ENCODE measurements at regions not wholly inside any gene's neighbourhood (a gene's known extent, or its start where the extent isn't known, plus 50 kb on each side); places are given as distances from the start of the nearest gene placed in this dataset.
"Not testable (repeated sequence)": the region's sequence is repeated elsewhere in the genome, so short reads cannot be mapped to it uniquely, and the experiment has no call there.

DNA sequence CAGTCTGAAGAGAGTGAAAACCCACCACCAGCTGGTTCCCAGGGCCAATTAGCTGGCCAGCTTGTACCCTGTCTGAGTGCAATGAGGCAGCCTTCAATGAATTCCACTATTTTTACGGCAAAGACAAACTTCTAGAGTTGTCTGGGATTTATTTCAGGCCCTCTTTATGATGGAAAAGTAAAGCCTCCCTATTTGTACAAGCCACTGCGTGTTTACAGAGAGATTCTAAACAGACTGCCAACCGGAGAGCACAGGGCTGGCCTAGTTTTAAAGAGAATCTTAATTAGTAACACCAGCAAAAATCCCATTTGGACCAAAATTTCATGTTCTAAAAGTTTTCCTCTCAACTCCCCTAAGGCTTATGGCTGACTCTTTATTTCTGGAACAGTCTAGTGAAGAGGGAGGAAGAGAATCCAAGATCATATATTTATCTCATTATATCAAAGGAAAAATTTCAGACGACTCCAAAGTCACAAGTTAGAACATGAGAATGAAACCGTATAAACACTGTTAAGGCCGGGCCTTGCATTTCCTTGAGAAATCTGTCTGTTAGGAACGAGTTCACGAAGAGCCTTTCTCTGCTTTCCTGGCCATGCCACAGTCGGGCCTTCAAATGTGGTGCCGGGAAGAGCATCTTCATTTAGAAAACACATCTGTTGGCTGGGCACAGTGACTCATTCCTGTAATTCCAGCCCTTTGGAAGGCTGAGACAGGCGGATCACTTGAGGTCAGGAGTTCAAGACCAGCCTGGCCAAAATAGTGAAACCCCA is 724.6 kb upstream of the NRP1 start:
- no peak overlapping the region for H3K4me3 ChIP-seq (ENCODE audit: low read length)
- no peaks in the 10 kb centered on the region for H3K27me3 ChIP-seq (ENCODE audit: control insufficient read depth, insufficient read depth, low read length)
- H3K36me3 ChIP-seq (ENCODE audit: control insufficient read depth, insufficient read depth, low read length) = no peaks in the 10 kb centered on the region
- no peaks in the 10 kb centered on the region for H3K4me1 ChIP-seq (ENCODE audit: control insufficient read depth, insufficient read depth, low read length)
- H3K9ac ChIP-seq (ENCODE audit: low read length) = no peak overlapping the region
- H3K9me3 ChIP-seq (ENCODE audit: control insufficient read depth, low read length) = no peaks in the 10 kb centered on the region

DNA sequence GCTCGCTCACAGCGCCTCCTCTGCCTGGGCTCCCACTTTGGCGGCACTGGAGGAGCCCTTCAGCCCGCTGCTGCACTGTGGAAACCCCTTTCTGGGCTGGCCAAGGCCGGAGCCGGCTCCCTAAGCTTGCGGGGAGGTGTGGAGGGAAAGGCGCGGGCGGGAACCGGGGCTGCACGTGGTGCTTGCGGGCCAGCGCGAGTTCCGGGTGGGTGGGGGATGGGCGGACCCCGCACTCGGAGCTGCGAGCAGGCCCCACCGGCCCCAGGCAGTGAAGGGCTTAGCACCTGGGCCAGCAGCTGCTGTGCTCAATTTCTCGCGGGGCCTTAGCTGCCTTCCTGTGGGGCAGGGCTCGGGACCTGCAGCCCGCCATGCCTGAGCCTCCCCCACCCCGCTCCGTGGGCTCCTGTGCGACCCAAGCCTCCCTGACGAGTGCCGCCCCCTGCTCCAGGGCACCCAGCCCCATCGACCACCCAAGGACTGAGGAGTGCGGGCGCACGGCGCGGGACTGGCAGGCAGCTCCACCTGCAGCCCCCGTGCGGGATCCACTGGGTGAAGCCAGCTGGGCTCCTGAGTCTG is 721.0 kb upstream of the NRP1 start:
- not testable (repeated sequence) for H3K9me3 ChIP-seq (ENCODE audit: control insufficient read depth, low read length)

DNA sequence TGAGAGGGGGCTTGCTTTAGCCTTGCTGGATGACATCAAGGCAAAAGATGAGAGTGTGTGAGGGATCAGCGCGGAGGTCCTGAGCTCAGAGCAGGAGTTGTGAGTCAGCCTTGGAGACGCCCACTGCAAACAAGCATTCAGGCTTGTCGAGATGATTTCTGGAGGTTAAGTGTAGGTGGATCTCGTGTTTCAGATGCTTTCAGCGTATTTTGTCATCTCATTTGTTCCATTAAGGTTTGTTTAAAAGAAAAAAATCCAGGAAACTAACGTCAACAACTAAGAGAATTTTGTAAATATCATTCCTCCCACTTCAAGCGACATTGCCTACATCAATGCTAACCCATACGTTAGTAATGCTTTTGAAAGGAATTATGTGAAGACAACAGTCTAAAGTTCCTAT is 715.4 kb upstream of the NRP1 start:
- no peaks in the 10 kb centered on the region for H3K9me3 ChIP-seq (ENCODE audit: control insufficient read depth, low read length)
- no peak overlapping the region for H3K4me3 ChIP-seq (ENCODE audit: low read length)
- H3K9ac ChIP-seq (ENCODE audit: low read length) = no peak overlapping the region
- no peaks in the 10 kb centered on the region for H3K36me3 ChIP-seq (ENCODE audit: control insufficient read depth, insufficient read depth, low read length)
- no peaks in the 10 kb centered on the region for H3K4me1 ChIP-seq (ENCODE audit: control insufficient read depth, insufficient read depth, low read length)
- H3K27me3 ChIP-seq (ENCODE audit: control insufficient read depth, insufficient read depth, low read length) = no peaks in the 10 kb centered on the region

More for the DNA sequence above, 721.0 kb upstream of the NRP1 start:
- H3K36me3 ChIP-seq (ENCODE audit: control insufficient read depth, insufficient read depth, low read length); H3K27me3 ChIP-seq (ENCODE audit: control insufficient read depth, insufficient read depth, low read length); H3K4me1 ChIP-seq (ENCODE audit: control insufficient read depth, insufficient read depth, low read length); H3K4me3 ChIP-seq (ENCODE audit: low read length); H3K9ac ChIP-seq (ENCODE audit: low read length): not testable (repeated sequence)

DNA sequence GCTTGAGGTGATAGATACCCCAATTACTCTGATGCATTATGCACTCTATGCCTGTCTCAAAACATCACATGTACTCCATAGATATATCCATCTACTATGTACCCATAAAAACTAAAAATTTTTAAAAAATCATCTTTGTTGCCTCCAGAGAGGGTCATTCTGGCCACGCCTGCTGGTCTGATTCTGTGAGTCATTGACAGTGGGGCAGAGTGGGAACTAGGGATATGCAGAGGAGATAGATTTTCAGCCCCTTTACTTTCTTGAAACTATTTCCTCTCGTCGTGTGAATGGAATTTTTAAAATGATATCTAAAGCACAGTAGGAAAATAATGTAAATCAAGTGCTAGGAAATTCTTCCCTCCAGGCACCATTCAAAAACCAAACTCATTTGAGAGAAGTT is 715.0 kb upstream of the NRP1 start:
- Histone ChIP-seq H3K9me3 (ENCODE audit: control insufficient read depth, low read length) (no peaks in the 10 kb centered on the region), H3K27me3 (ENCODE audit: control insufficient read depth, insufficient read depth, low read length) (no peaks in the 10 kb centered on the region), H3K4me3 (ENCODE audit: low read length) (no peak overlapping the region), H3K4me1 (ENCODE audit: control insufficient read depth, insufficient read depth, low read length) (no peaks in the 10 kb centered on the region), H3K9ac (ENCODE audit: low read length) (no peak overlapping the region), H3K36me3 (ENCODE audit: control insufficient read depth, insufficient read depth, low read length) (no peaks in the 10 kb centered on the region)

DNA sequence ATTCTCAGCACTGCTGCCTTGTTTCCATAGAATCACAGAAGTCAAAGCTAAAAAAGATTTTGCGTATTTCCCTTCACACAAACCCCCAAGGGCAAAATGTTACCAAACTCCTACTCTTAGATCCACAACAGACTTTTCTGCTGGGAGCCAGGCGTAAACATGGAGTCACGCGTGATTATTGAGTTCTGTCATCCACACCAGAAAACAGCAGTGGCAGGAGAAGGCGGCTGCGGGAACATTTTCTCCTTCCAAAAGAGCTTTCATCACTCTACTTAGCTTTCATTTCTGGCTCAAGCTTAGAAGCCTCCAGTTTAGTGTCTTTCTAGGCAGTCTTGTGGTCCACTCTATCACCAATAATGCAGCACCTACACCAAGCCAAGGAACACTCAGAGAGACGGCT is 712.9 kb upstream of the NRP1 start:
- H3K9me3 ChIP-seq (ENCODE audit: control insufficient read depth, low read length) = no peaks in the 10 kb centered on the region
- no peaks in the 10 kb centered on the region for H3K27me3 ChIP-seq (ENCODE audit: control insufficient read depth, insufficient read depth, low read length)
- no peaks in the 10 kb centered on the region for H3K4me1 ChIP-seq (ENCODE audit: control insufficient read depth, insufficient read depth, low read length)
- H3K36me3 ChIP-seq (ENCODE audit: control insufficient read depth, insufficient read depth, low read length) = no peaks in the 10 kb centered on the region
- no peak overlapping the region for H3K9ac ChIP-seq (ENCODE audit: low read length)
- H3K4me3 ChIP-seq (ENCODE audit: low read length) = no peak overlapping the region

DNA sequence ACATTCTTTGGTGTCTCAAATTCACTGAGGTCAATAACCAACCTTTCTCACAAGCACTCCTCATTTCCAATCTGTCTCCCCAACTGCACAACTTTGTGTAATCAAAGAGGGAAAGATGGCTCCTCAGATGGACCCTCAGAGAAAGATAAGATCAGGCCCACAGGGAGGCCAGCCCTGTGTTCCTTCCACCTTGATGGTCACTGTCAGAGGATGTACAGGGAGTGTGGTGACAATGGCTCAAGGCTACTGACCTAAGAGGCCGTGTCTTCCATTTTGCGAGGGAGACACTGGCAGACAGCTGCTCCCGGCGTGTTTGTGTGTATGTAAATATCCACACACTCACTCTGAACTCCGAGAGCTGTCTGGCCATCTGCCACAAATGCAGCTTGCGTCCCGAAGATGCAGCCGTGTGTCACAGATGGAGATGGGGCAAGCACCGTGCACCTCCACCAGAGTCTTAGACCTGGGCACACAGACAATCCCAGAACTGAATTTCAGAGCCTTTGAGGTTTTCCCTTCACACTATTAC is 712.1 kb upstream of the NRP1 start:
- H3K4me3 ChIP-seq (ENCODE audit: low read length) = no peak overlapping the region
- no peaks in the 10 kb centered on the region for H3K4me1 ChIP-seq (ENCODE audit: control insufficient read depth, insufficient read depth, low read length)
- H3K9ac ChIP-seq (ENCODE audit: low read length) = no peak overlapping the region
- no peaks in the 10 kb centered on the region for H3K9me3 ChIP-seq (ENCODE audit: control insufficient read depth, low read length)
- H3K27me3 ChIP-seq (ENCODE audit: control insufficient read depth, insufficient read depth, low read length) = no peaks in the 10 kb centered on the region
- no peaks in the 10 kb centered on the region for H3K36me3 ChIP-seq (ENCODE audit: control insufficient read depth, insufficient read depth, low read length)

DNA sequence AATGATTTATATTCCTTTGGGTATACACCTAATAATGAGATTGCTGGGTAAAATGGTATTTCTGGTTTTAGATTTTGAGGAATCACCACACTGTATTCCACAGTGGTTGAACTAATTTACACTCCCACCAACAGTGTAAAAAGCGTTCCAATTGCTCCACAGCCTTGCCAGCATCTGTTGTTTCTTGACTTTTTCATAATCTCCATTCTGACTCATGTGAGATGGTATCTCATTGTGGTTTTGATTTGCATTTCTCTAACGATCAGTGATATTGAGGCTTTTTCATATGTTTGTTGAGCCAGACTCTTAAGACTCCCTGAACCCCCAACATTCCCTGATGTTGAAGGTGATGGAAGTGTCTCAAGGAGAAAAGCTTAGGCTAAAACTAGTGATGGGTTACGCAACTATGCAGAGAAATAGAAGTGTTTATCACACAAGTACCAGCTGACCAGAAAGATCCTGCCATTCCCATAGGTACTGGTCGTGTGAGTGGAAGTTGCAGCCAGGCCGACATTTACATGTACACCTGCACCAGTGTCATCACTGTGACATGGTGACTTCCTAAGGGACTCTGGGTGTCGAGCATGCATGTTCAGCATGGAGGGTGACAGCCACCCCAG is 711.2 kb upstream of the NRP1 start:
- no peaks in the 10 kb centered on the region for H3K27me3 ChIP-seq (ENCODE audit: control insufficient read depth, insufficient read depth, low read length)

DNA sequence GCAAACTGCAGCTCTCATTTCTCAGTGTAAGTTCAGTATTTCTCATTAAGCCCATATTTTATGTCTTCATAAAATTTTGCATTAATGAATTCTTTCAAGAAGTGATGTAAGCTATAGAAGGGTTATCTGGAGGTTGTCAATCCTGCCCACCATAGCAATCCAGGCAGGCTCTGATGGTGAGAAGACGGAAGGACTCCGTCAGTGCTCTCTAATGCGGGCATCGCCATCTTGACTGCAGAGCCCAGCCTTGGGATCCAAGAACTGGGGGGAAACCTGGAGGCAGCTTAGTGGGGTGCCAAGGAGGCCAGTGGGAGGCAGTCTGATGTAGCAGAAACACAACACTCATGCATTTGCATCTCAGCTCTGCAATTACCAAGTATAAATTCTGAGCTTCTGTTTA is 707.4 kb upstream of the NRP1 start:
- Histone ChIP-seq H3K27me3 (ENCODE audit: control insufficient read depth, insufficient read depth, low read length) (no peaks in the 10 kb centered on the region), H3K9me3 (ENCODE audit: control insufficient read depth, low read length) (no peaks in the 10 kb centered on the region), H3K36me3 (ENCODE audit: control insufficient read depth, insufficient read depth, low read length) (no peaks in the 10 kb centered on the region), H3K4me1 (ENCODE audit: control insufficient read depth, insufficient read depth, low read length) (no peaks in the 10 kb centered on the region), H3K9ac (ENCODE audit: low read length) (no peak overlapping the region), H3K4me3 (ENCODE audit: low read length) (no peak overlapping the region)

More for the DNA sequence above, 711.2 kb upstream of the NRP1 start:
- no peaks in the 10 kb centered on the region for H3K9me3 ChIP-seq (ENCODE audit: control insufficient read depth, low read length)
- H3K9ac ChIP-seq (ENCODE audit: low read length) = no peak overlapping the region
- no peak overlapping the region for H3K4me3 ChIP-seq (ENCODE audit: low read length)
- no peaks in the 10 kb centered on the region for H3K4me1 ChIP-seq (ENCODE audit: control insufficient read depth, insufficient read depth, low read length)
- H3K36me3 ChIP-seq (ENCODE audit: control insufficient read depth, insufficient read depth, low read length) = no peaks in the 10 kb centered on the region

DNA sequence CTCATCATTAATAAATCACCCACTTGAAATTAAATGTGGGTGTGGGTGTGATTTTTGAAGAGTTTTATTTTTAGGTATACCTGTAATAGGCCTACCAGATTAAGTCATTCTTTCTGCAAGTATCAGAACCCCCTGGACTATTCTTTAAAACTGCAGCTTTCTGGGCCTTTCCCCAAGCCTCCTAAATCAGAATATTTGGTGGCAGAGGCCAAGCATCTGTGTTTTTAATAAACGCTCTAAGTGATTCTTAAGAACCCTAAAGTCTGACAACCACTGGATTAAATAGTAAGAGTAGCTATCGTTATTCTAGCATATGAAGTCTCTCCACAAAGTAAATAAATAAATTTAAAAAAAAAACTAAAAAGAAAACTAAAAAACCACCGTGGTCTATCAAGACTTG is 703.0 kb upstream of the NRP1 start:
- Histone ChIP-seq H3K27me3 (ENCODE audit: control insufficient read depth, insufficient read depth, low read length) (no peaks in the 10 kb centered on the region), H3K9ac (ENCODE audit: low read length) (no peak overlapping the region)

DNA sequence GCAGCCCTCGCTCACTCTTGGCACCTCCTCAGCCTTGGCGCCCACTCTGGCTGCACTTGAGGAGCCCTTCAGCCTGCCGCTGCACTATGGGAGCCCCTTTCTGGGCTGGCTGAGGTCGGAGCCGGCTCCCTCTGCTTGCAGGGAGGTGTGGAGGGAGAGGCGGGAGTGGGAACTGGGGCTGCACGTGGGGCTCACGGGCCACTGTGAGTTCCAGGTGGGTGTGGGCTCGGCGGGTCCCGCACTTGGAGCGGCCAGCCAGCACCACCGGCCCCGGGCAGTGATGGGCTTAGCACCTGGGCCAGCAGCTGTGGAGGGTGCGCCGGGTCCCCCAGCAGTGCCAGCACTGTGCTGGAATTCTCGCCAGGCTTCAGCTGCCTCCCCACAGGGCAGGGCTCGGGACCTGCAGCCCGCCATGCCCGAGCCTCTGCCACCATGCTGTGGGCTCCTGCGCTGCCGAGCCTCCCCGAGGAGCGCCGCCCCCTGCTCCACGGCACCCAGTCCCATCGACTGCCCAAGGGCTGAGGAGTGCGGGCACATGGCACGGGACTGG is 700.8 kb upstream of the NRP1 start:
- H3K9ac ChIP-seq (ENCODE audit: low read length); H3K4me3 ChIP-seq (ENCODE audit: low read length); H3K27me3 ChIP-seq (ENCODE audit: control insufficient read depth, insufficient read depth, low read length); H3K4me1 ChIP-seq (ENCODE audit: control insufficient read depth, insufficient read depth, low read length); H3K36me3 ChIP-seq (ENCODE audit: control insufficient read depth, insufficient read depth, low read length); H3K9me3 ChIP-seq (ENCODE audit: control insufficient read depth, low read length): not testable (repeated sequence)

More for the DNA sequence above, 703.0 kb upstream of the NRP1 start:
- Histone ChIP-seq H3K36me3 (ENCODE audit: control insufficient read depth, insufficient read depth, low read length) (no peaks in the 10 kb centered on the region), H3K9me3 (ENCODE audit: control insufficient read depth, low read length) (no peaks in the 10 kb centered on the region), H3K4me1 (ENCODE audit: control insufficient read depth, insufficient read depth, low read length) (no peaks in the 10 kb centered on the region), H3K4me3 (ENCODE audit: low read length) (no peak overlapping the region)

DNA sequence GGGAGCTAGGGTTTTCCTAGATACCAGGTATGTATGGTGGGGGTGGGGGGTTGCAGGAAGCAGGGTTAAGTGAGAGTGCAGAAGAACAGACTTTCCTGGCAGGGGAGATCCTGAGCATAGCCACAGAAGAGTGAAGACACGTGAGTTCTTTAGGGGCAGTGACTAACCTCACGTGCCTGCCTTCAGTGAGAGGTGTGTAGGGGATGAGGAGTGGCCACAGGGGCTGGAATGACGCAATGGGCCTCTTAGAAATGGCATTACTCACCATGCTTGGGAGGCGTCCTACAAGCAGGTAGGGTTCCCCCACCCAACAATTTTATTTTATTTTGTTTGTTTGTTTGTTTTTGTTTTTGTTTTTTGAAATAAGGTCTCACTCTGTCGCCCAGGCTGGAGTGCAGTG is 698.6 kb upstream of the NRP1 start:
- H3K27me3 ChIP-seq (ENCODE audit: control insufficient read depth, insufficient read depth, low read length) = no peaks in the 10 kb centered on the region
- no peak overlapping the region for H3K9ac ChIP-seq (ENCODE audit: low read length)
- no peaks in the 10 kb centered on the region for H3K9me3 ChIP-seq (ENCODE audit: control insufficient read depth, low read length)
- no peaks in the 10 kb centered on the region for H3K4me1 ChIP-seq (ENCODE audit: control insufficient read depth, insufficient read depth, low read length)
- no peak overlapping the region for H3K4me3 ChIP-seq (ENCODE audit: low read length)
- no peaks in the 10 kb centered on the region for H3K36me3 ChIP-seq (ENCODE audit: control insufficient read depth, insufficient read depth, low read length)

DNA sequence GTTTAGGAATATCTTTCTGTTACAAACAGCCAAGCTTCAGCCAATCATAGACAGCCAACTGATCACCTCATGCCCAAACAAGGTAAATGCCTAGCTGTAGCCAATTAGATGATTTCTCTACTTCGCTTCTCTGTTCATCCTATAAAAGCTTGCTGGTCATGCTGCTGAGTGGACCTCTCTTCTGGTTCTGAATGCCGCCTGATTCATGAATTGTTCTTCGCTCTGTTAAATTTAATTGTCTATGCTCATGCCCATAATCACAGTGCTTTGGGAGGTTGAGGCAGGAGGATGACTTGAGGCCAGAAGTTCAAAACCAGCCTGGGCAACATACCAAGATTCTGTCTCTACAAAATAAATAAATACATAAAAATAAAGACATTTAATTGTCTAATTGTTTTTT is 698.1 kb upstream of the NRP1 start:
- Histone ChIP-seq H3K36me3 (ENCODE audit: control insufficient read depth, insufficient read depth, low read length) (no peaks in the 10 kb centered on the region), H3K9ac (ENCODE audit: low read length) (no peak overlapping the region), H3K4me1 (ENCODE audit: control insufficient read depth, insufficient read depth, low read length) (no peaks in the 10 kb centered on the region), H3K4me3 (ENCODE audit: low read length) (no peak overlapping the region), H3K27me3 (ENCODE audit: control insufficient read depth, insufficient read depth, low read length) (no peaks in the 10 kb centered on the region), H3K9me3 (ENCODE audit: control insufficient read depth, low read length) (no peaks in the 10 kb centered on the region)

All from mucosa of stomach (tissue), 1 donor.